HEK293 (cell line): ENCODE measurements at regions not wholly inside any gene's neighbourhood (a gene's known extent, or its start where the extent isn't known, plus 50 kb on each side); places are given as distances from the start of the nearest gene placed in this dataset.

Experiments used
- ZNF792 ChIP-seq: fragments of 450-650 bp; formaldehyde crosslinking; IDR thresholded peaks from 2 replicates; pipeline ENCODE4 v1.5.1; 2016; ENCODE audit warnings: missing biosample characterization, missing genetic modification characterization
- TF ChIP-seq, protein P1 (sequence below): IDR thresholded peaks from 2 replicates; pipeline ENCODE4 v1.6.1; 2011; ENCODE audit warnings: mild to moderate bottlenecking, low read depth, low read length, borderline replicate concordance

DNA sequence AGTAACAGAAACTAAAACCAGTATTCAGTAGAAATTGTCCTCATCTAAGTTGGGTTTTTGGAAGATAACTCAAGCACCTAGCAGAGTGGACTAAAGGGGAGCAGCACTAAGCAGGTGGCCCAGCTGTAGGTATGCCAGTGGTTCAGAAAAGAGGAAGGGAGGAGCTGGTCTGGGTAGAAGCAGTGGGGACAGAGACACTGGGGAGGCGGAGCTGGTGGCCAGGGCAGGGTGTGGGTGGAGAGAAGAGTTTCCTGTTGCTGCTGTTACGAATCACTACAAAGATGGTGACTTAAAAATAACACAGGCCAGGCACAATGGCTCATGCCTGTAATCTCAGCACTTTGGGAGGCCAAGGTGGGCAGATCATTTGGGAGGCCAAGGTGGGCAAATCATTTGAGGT, 136.2 kb downstream of the WDR11 start:
- TF ChIP-seq, protein P1, sequence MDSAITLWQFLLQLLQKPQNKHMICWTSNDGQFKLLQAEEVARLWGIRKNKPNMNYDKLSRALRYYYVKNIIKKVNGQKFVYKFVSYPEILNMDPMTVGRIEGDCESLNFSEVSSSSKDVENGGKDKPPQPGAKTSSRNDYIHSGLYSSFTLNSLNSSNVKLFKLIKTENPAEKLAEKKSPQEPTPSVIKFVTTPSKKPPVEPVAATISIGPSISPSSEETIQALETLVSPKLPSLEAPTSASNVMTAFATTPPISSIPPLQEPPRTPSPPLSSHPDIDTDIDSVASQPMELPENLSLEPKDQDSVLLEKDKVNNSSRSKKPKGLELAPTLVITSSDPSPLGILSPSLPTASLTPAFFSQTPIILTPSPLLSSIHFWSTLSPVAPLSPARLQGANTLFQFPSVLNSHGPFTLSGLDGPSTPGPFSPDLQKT: no peak
- TF ChIP-seq ZNF792 (tag by site-specific recombination): no peak
